PC-3 (cell line): ENCODE measurements at regions not wholly inside any gene's neighbourhood (a gene's known extent, or its start where the extent isn't known, plus 50 kb on each side); places are given as distances from the start of the nearest gene placed in this dataset.

Source experiments
- CTCF ChIP-seq: fragments of 300-600 bp; sonication (generic); conservative IDR thresholded peaks from 2 replicates; pipeline ENCODE4 v1.5.1; 2017; ENCODE audit warnings: antibody characterized with exemption, low read depth, mild to moderate bottlenecking, low read length
- EZH2 ChIP-seq: fragments of 300-600 bp; sonication (generic); IDR thresholded peaks from one replicate; pipeline ENCODE4 v1.6.1; 2017; ENCODE audit warnings: antibody characterized with exemption, mild to moderate bottlenecking, low read length; ENCODE audit not compliant: unreplicated experiment
- EZH2phosphoT487 ChIP-seq: fragments of 300-600 bp; sonication (generic); IDR thresholded peaks from 2 replicates; pipeline ENCODE4 v1.6.1; 2018; ENCODE audit warnings: mild to moderate bottlenecking, antibody characterized with exemption, low read length, borderline replicate concordance

- TF ChIP-seq CTCF (no peak), EZH2phosphoT487 (no peak), EZH2 (no peak)
Observed at GRCh38 chr13:63693696-63694095, 2278.0 kb upstream of the PCDH20 start.
